HG02642 (cell line): ENCODE measurements at regions not wholly inside any gene's neighbourhood (a gene's known extent, or its start where the extent isn't known, plus 50 kb on each side); places are given as distances from the start of the nearest gene placed in this dataset.

Source experiments
- ATAC-seq: cut with Tn5 transposase; IDR thresholded peaks from one replicate; pipeline ENCODE4 v1.9.1; 2021; ENCODE audit warnings: mild to moderate bottlenecking; ENCODE audit not compliant: unreplicated experiment, poor library complexity

- no peak for ATAC-seq
Measured at GRCh38 chr1:80447526-80447925, 1353.2 kb upstream of the ADGRL2 start.

DNA sequence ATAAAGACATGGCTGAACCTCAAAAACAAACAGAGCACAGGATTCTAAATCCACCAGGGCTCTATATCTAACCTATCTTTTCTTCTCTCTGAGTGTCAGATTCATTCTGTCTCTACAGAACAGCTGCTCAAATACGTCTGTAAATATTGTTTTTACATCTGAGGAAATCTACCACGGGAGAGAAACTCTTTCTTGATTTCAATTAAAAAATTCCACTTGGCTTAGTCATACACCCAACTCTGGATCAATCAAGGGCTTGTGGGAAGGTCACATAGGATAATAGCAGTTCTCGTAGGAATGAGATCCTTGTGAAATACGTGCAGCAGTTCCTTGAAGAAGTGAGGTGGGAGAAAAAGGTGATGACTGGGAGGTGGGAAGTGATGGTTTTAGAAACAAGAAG is 1355.7 kb upstream of the ADGRL2 start:
- ATAC-seq = no peak

DNA sequence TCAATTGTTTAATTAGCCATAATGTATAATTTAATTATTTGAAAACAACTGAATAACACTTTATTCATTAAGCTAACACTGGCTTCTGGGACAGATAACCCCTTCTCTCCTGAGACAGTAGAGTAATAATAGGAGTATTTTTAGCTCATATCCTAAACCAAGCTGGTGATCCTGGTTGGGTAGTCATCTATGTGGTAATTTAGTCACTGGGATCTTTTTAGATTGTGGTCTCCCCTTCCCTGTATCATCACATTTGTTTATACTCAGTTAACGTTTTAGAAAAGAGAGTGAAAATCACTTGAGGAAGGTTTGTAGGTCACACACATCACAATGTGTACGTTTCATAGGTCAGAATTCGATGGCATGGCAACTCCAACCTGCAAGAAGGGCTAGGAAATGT is 1356.6 kb upstream of the ADGRL2 start:
- ATAC-seq = no peak

- ATAC-seq = no peak
Measured at GRCh38 chr1:80441664-80442063, 1359.1 kb upstream of the ADGRL2 start.

DNA sequence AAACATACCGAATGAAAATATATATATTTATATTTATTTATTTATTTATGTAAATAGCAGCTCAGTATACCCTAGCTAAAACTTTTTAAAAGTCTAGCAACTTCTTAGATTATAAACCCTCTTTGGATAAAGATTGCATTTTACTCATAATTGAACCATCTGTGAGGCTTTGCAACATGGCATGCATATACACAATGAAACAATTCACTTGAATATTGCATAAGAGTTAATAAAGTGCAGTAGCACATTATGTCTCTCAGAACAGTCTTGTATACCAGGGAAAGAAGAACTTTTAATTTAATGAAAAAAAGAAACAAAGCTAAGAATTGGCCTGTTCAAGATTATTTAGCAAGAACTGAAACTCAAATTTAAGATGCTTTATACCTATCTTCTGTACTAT is 1363.9 kb upstream of the ADGRL2 start:
- no peak for ATAC-seq

DNA sequence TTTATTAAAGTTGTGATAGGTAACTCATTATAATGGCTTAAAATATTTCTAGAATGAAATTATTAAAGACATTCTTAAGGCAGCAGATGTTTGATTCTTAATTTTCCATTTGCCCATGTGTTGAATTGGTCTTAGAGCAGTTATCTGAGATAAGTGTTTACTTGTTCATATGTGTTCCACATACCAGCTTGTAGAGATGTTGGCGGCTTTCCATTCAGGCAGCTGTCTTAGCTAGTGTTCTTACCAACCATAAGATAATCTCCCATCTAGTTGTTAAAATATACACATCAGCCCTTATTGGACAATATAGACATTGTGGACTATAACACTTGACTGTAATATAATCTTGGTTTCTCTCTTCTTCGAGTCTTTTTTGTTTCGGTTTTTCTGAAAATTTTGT is 1372.9 kb upstream of the ADGRL2 start:
- no peak for ATAC-seq

GRCh38 chr1:80424249-80424648 is 1376.5 kb upstream of the ADGRL2 start:
- no peak for ATAC-seq

DNA sequence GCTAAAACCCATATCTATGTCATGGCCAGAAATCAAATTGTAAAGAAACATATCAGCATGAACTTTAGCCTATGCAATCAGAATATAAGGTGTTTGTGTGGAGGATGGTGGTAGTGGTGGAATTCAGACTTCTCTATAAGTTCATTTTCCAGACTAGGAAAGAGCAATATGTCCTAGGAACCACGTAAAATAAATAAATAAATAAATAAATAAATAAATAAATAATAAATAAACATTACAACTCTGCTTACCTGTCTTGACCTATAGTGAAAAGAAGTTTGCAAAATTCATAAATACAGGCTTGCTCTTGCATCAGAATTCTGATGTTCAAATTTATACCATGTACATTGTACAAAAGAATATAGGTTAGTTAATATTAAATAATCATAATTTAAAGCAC is 1382.6 kb upstream of the ADGRL2 start:
- ATAC-seq = no peak

GRCh38 chr1:80417671-80418070 is 1383.1 kb upstream of the ADGRL2 start:
- ATAC-seq = no peak

- no peak for ATAC-seq
Measured at GRCh38 chr1:80413969-80414368, 1386.8 kb upstream of the ADGRL2 start.

DNA sequence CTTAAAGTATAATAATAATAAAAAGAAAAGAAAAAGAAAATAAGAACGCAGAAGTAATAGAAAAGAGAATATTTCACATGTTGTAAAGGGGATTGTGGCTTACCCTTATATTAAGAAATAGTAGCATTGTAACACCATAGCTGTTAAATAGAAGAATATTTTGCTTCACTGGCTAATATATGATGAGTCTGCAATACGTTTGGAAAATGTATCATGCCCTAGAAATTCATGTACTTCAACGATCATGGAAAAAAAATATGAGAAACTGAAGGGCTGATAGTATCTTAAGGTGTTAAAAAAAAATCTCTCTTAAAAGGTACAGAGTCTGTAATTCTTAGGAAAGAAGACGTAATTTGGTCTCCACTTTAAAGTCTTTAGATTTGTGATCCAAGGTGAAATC is 1390.5 kb upstream of the ADGRL2 start:
- no peak for ATAC-seq

DNA sequence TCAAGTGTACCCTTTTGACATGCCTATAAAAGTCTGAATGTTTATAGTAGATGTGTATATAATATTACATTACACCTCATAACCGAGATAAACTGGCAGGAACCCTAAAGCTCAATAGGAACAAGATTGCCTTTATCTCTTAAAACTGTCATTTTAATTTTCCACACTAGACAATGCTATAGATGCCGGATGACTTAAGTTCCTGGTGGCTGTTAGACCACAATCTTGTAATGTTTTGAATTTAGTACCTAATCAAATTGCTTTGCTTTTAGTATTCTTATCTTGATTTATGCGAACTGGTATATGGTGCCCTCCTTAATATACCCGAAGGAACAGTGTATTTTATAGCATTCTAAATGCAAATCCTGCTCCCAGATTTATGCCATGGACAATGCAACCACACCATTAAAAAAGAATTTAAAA is 1397.0 kb upstream of the ADGRL4 start:
- no peak for ATAC-seq

GRCh38 chr1:80402625-80403024 is 1396.1 kb upstream of the ADGRL4 start:
- no peak for ATAC-seq

GRCh38 chr1:80401757-80402156 is 1395.2 kb upstream of the ADGRL4 start:
- no peak for ATAC-seq

- ATAC-seq = no peak
Measured at GRCh38 chr1:80392529-80392928, 1386.0 kb upstream of the ADGRL4 start.

GRCh38 chr1:80385650-80386049 is 1379.1 kb upstream of the ADGRL4 start:
- no peak for ATAC-seq

GRCh38 chr1:80384959-80385358 is 1378.4 kb upstream of the ADGRL4 start:
- ATAC-seq = no peak

- no peak for ATAC-seq
Measured at GRCh38 chr1:80384083-80384830, 1377.7 kb upstream of the ADGRL4 start.

GRCh38 chr1:80375662-80376061 is 1369.1 kb upstream of the ADGRL4 start:
- no peak for ATAC-seq

DNA sequence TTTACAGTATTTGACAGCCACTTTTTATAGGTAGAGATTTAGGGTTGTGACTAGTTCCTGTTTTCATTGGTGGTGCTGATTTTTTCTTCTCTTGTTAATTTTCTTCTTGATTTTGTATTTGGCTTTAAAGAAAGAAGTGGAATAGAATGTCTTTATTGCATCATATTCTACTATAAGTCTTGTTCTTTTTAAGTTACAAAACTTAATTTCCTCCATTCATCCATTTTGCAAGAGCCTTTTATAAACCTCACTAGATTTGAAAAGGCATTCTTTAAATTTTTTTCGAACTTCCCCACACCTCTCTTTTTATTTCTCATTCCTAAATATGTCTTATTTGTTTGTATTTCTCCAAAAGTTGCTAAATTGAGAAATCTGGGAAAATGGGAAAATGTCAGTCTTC is 1368.6 kb upstream of the ADGRL4 start:
- no peak for ATAC-seq

DNA sequence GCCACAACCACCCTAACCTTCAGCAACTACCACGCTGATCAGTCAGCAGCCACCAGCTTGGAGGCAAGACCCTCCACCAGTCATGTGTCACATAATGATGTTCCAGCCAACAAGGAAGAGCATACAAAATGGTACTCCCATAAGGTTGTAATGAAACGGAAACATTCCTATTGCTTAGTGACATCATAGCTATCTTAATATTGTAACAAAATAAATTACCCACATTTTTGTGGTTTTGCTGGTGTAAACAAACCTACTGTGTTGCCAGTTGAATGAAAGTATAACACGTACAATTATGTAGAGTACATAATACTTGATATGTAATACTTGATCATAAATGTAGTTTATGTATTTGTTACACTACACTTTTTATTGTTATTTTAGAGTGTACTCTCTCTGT is 1363.2 kb upstream of the ADGRL4 start:
- ATAC-seq = no peak

GRCh38 chr1:80367058-80367457 is 1360.5 kb upstream of the ADGRL4 start:
- ATAC-seq = no peak
